HepG2 (cell line): ENCODE measurements at regions not wholly inside any gene's neighbourhood (a gene's known extent, or its start where the extent isn't known, plus 50 kb on each side); places are given as distances from the start of the nearest gene placed in this dataset.

Experiments
- CREM ChIP-seq, 2 experiments: sonication (generic) in 1 of 2; formaldehyde crosslinking in 1 of 2; IDR thresholded peaks; 2 replicates each; pipeline versions ENCODE4 v1.4.0 to v1.6.1; 2016 to 2020; ENCODE audit warnings: antibody characterized with exemption in 1 of 2, mild to moderate bottlenecking in 1 of 2, missing genetic modification reagents in 1 of 2
- EHMT2 ChIP-seq: fragments of 200-600 bp; sonication (generic); IDR thresholded peaks from 2 replicates; pipeline ENCODE4 v1.7.0; 2017; ENCODE audit warnings: antibody characterized with exemption, low read depth, low read length, borderline replicate concordance
- HDAC1 ChIP-seq: sonication (generic); formaldehyde crosslinking; IDR thresholded peaks from 2 replicates; pipeline ENCODE4 v1.5.1; 2020; ENCODE audit warnings: mild to moderate bottlenecking, missing genetic modification reagents
- MED13 ChIP-seq: sonication (generic); formaldehyde crosslinking; IDR thresholded peaks from 2 replicates; pipeline ENCODE4 v1.5.0; 2020; ENCODE audit warnings: missing genetic modification reagents
- NFE2L1 ChIP-seq: sonication (generic); formaldehyde crosslinking; IDR thresholded peaks from 2 replicates; pipeline ENCODE4 v1.4.0; 2020; ENCODE audit warnings: missing genetic modification reagents, mild to moderate bottlenecking, borderline replicate concordance
- NPAS2 ChIP-seq: sonication (generic); formaldehyde crosslinking; IDR thresholded peaks from 2 replicates; pipeline ENCODE4 v1.8.0; 2022; ENCODE audit warnings: mild to moderate bottlenecking, missing genetic modification reagents, borderline replicate concordance
- ONECUT2 ChIP-seq: sonication (generic); formaldehyde crosslinking; IDR thresholded peaks from 2 replicates; pipeline ENCODE4 v1.4.0; 2020; ENCODE audit warnings: missing genetic modification reagents
- PHF21A ChIP-seq: sonication (generic); formaldehyde crosslinking; IDR thresholded peaks from 2 replicates; pipeline ENCODE4 v1.5.0; 2020; ENCODE audit warnings: mild to moderate bottlenecking, missing genetic modification reagents
- PHF5A ChIP-seq: IDR thresholded peaks from one replicate; pipeline ENCODE4 v1.6.1; 2018; ENCODE audit warnings: low read depth, missing genetic modification reagents; ENCODE audit not compliant: unreplicated experiment
- WIZ ChIP-seq: sonication (generic); formaldehyde crosslinking; IDR thresholded peaks from 2 replicates; pipeline ENCODE4 v1.5.1; 2020; ENCODE audit warnings: mild to moderate bottlenecking, missing genetic modification reagents
- ZNF232 ChIP-seq: sonication (generic); formaldehyde crosslinking; IDR thresholded peaks from 2 replicates; pipeline ENCODE4 v1.4.0; 2020; ENCODE audit warnings: missing genetic modification reagents, borderline replicate concordance
- ZNF3 ChIP-seq: IDR thresholded peaks from 2 replicates; pipeline ENCODE4 v1.7.0; 2017; ENCODE audit warnings: inconsistent platforms
- TF ChIP-seq, protein P1 (sequence below): IDR thresholded peaks from 2 replicates; pipeline ENCODE4 v1.6.1; 2012; ENCODE audit warnings: low read depth, low read length, improper control_type of control experiment
- TF ChIP-seq, protein P2 (sequence below): sonication (generic); formaldehyde crosslinking; IDR thresholded peaks from 2 replicates; pipeline ENCODE4 v1.4.0; 2020; ENCODE audit warnings: mild to moderate bottlenecking, missing genetic modification reagents, borderline replicate concordance
- TF ChIP-seq, protein P3 (sequence below): IDR thresholded peaks from 2 replicates; pipeline ENCODE4 v1.6.1; 2016; ENCODE audit warnings: mild to moderate bottlenecking
- TF ChIP-seq, protein P4 (sequence below): sonication (generic); formaldehyde crosslinking; IDR thresholded peaks from 2 replicates; pipeline ENCODE4 v1.4.0; 2020; ENCODE audit warnings: mild to moderate bottlenecking, missing genetic modification reagents

DNA sequence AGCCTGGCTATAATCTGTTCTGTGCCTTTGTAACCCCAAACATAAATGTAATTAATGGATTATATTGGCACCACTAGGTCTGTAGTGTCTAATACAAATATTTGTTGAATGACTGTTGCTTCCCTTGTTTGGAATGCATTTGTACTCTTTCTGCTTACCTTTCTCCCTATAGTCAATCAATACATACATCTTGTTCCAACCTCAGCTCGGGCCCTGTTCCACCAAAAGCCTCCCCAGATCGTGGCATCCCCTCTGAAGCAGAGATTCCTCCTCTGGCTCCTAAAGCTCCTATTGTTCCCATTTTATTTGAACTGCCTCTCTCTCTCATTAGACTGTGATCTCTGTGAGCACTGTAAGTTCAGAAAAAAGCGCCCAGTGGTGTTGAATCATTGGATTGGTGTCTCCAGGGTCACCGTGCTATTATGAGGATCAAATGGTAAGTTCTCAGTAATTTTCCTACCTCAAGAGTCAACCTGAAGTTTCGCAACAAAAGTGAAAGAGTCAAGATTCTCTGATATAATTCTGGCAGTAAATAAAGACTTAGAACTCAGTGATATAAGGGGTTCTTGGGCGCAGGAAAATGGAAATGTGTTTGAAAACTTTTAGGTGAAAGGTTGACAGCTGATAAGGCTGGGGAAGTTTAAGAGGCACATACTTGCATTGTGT, 151.5 kb downstream of the KLF5 start (continued):
- TF ChIP-seq HDAC1 (CRISPR knock-in tag) = 0 out of 2 replicates have a peak, but pooled peaks have one; percentile 19
- no peak for TF ChIP-seq WIZ (CRISPR knock-in tag)
- TF ChIP-seq, protein P1, sequence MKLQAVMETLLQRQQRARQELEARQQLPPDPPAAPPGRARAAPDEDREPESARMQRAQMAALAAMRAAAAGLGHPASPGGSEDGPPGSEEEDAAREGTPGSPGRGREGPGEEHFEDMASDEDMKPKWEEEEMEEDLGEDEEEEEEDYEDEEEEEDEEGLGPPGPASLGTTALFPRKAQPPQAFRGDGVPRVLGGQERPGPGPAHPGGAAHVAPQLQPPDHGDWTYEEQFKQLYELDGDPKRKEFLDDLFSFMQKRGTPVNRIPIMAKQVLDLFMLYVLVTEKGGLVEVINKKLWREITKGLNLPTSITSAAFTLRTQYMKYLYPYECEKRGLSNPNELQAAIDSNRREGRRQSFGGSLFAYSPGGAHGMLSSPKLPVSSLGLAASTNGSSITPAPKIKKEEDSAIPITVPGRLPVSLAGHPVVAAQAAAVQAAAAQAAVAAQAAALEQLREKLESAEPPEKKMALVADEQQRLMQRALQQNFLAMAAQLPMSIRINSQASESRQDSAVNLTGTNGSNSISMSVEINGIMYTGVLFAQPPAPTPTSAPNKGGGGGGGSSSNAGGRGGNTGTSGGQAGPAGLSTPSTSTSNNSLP = peak; percentile 67
- no peak for TF ChIP-seq NPAS2
- TF ChIP-seq, protein P2, sequence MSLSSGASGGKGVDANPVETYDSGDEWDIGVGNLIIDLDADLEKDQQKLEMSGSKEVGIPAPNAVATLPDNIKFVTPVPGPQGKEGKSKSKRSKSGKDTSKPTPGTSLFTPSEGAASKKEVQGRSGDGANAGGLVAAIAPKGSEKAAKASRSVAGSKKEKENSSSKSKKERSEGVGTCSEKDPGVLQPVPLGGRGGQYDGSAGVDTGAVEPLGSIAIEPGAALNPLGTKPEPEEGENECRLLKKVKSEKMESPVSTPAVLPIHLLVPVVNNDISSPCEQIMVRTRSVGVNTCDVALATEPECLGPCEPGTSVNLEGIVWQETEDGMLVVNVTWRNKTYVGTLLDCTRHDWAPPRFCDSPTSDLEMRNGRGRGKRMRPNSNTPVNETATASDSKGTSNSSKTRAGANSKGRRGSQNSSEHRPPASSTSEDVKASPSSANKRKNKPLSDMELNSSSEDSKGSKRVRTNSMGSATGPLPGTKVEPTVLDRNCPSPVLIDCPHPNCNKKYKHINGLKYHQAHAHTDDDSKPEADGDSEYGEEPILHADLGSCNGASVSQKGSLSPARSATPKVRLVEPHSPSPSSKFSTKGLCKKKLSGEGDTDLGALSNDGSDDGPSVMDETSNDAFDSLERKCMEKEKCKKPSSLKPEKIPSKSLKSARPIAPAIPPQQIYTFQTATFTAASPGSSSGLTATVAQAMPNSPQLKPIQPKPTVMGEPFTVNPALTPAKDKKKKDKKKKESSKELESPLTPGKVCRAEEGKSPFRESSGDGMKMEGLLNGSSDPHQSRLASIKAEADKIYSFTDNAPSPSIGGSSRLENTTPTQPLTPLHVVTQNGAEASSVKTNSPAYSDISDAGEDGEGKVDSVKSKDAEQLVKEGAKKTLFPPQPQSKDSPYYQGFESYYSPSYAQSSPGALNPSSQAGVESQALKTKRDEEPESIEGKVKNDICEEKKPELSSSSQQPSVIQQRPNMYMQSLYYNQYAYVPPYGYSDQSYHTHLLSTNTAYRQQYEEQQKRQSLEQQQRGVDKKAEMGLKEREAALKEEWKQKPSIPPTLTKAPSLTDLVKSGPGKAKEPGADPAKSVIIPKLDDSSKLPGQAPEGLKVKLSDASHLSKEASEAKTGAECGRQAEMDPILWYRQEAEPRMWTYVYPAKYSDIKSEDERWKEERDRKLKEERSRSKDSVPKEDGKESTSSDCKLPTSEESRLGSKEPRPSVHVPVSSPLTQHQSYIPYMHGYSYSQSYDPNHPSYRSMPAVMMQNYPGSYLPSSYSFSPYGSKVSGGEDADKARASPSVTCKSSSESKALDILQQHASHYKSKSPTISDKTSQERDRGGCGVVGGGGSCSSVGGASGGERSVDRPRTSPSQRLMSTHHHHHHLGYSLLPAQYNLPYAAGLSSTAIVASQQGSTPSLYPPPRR = peak; percentile 44; the same call in 1 of the 2 replicates
- TF ChIP-seq, protein P3, sequence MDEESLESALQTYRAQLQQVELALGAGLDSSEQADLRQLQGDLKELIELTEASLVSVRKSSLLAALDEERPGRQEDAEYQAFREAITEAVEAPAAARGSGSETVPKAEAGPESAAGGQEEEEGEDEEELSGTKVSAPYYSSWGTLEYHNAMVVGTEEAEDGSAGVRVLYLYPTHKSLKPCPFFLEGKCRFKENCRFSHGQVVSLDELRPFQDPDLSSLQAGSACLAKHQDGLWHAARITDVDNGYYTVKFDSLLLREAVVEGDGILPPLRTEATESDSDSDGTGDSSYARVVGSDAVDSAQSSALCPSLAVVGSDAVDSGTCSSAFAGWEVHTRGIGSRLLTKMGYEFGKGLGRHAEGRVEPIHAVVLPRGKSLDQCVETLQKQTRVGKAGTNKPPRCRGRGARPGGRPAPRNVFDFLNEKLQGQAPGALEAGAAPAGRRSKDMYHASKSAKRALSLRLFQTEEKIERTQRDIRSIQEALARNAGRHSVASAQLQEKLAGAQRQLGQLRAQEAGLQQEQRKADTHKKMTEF (CRISPR knock-in tag) = peak; percentile 54
- TF ChIP-seq EHMT2 = peak; percentile 26; the same call in 1 of the 2 replicates
- TF ChIP-seq, protein P4, sequence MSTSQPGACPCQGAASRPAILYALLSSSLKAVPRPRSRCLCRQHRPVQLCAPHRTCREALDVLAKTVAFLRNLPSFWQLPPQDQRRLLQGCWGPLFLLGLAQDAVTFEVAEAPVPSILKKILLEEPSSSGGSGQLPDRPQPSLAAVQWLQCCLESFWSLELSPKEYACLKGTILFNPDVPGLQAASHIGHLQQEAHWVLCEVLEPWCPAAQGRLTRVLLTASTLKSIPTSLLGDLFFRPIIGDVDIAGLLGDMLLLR (CRISPR knock-in tag) = no peak
- no peak for TF ChIP-seq NFE2L1
- TF ChIP-seq ZNF232 = no peak
- TF ChIP-seq ZNF3 (CRISPR knock-in tag) = peak; percentile 67; the same call in 1 of the 2 replicates
- TF ChIP-seq CREM (IDR thresholded peaks at IDR 0.05) = peak; percentile 67
- no peak for TF ChIP-seq CREM (CRISPR knock-in tag; IDR thresholded peaks at IDR 0.05)
- TF ChIP-seq MED13 (CRISPR knock-in tag) = 0 out of 2 replicates have a peak, but pooled peaks have one; percentile 31
- TF ChIP-seq PHF5A (CRISPR knock-in tag) = no peak
- TF ChIP-seq ONECUT2 = 0 out of 2 replicates have a peak, but pooled peaks have one; percentile 55
- no peak for TF ChIP-seq PHF21A (CRISPR knock-in tag)
- TF ChIP-seq, all 625 proteins: peak for 55
